ENCODE measurements at regions not wholly inside any gene's neighbourhood (a gene's known extent, or its start where the extent isn't known, plus 50 kb on each side); places are given as distances from the start of the nearest gene placed in this dataset.

- in situ Hi-C loops (cut with MboI): no loop called here
- no peak for ATAC-seq
- Histone ChIP-seq H3K9me3 (replicated peaks; ENCODE audit: control insufficient read depth, insufficient read depth, low read depth, low read length) (no peaks in the 10 kb centered on the region), H3K79me2 (ENCODE audit: control insufficient read depth, insufficient read depth, low read length) (no peaks in the 10 kb centered on the region), H3K36me3 (ENCODE audit: control insufficient read depth, insufficient read depth, low read length) (no peaks in the 10 kb centered on the region), H4K20me1 (replicated peaks; ENCODE audit: control insufficient read depth, insufficient read depth, low read length) (no peaks in the 10 kb centered on the region), H3K4me1 (replicated peaks in 1 of 2; ENCODE audit: control insufficient read depth in 2 of 2, insufficient read depth in 2 of 2, low read length in 2 of 2) (no peaks in the 10 kb centered on the region), H3K9me1 (ENCODE audit: control insufficient read depth, insufficient read depth, low read length) (no peaks in the 10 kb centered on the region), H3K9ac (ENCODE audit: insufficient read depth in 1 of 2, low read depth in 2 of 2, low read length in 2 of 2) (no peak overlapping the region), H3K27ac (ENCODE audit: extremely low read depth, low read depth, low read length) (no peak overlapping the region), H3K4me2 (ENCODE audit: insufficient read depth, low read length) (no peak overlapping the region), H3K4me3 (no peak overlapping the region), H2AFZ (ENCODE audit: low read depth, low read length) (no peak overlapping the region), H3K27me3 (ENCODE audit: control insufficient read depth in 2 of 2, insufficient read depth in 2 of 2, low read length in 2 of 2) (no peaks in the 10 kb centered on the region)
- ChIA-PET CTCF (ENCODE audit: low intra/inter-chr PET ratio) (no interaction called here), POLR2A (no interaction called here)
- no TSS peak for BruUV-seq (replicated peaks)
- 2% methylated on average over 3 of the region's 3 CpGs for WGBS (ENCODE audit: insufficient coverage, low coverage, missing lambda C conversion rate)
- TF ChIP-seq THAP7 (CRISPR knock-in tag; IDR thresholded peaks at IDR 0.05) (no peak), POLR2AphosphoS5 (IDR thresholded peaks at IDR 0.05; ENCODE audit: control insufficient read depth, insufficient read depth, low read depth, low read length) (no peak), PURB (CRISPR knock-in tag; IDR thresholded peaks at IDR 0.05; ENCODE audit: low read depth) (no peak), PRDM10 (IDR thresholded peaks at IDR 0.05; ENCODE audit: partially characterized antibody) (no peak), ID3 (CRISPR knock-in tag; IDR thresholded peaks at IDR 0.05) (no peak), ID3 (tag; IDR thresholded peaks at IDR 0.05) (no peak), ZBTB40 (IDR thresholded peaks at IDR 0.05) (no peak), ZBTB40 (CRISPR knock-in tag; IDR thresholded peaks at IDR 0.05) (no peak), MCM3 (IDR thresholded peaks at IDR 0.05) (no peak), BHLHE40 (IDR thresholded peaks at IDR 0.05; ENCODE audit: low read length) (no peak)
- FAIRE-seq: no peak
- no peak for DNase-seq (ENCODE audit: extremely low read depth in 1 of 4, low spot score in 3 of 4)
- intact Hi-C loops (cut with micrococcal nuclease): no loop called here
Observed at GRCh38 chr13:22454586-22454985, 726.2 kb upstream of the SGCG start.
